SJSA1 (cell line): ENCODE measurements at regions not wholly inside any gene's neighbourhood (a gene's known extent, or its start where the extent isn't known, plus 50 kb on each side); places are given as distances from the start of the nearest gene placed in this dataset.

ENCODE experiments used
- DNase-seq, 2 experiments: peaks; one replicate each; pipeline ENCODE4 v3.0.0-alpha.2; 2015 to 2020; ENCODE audit warnings: low spot score in 2 of 2, low read depth in 1 of 2
- H3K27ac ChIP-seq: fragments of 250-450 bp; sonication (Bioruptor Pico); 2 replicates; pipeline ENCODE4 v1.5.1; 2020; ENCODE audit warnings: mild to moderate bottlenecking, moderate library complexity
- H3K27me3 ChIP-seq: fragments of 250-450 bp; sonication (Bioruptor Pico); replicated peaks from 2 replicates; pipeline ENCODE4 v1.5.1; 2020; ENCODE audit warnings: mild to moderate bottlenecking, moderate library complexity
- H3K36me3 ChIP-seq: fragments of 250-450 bp; sonication (Bioruptor Pico); 2 replicates; pipeline ENCODE4 v1.5.1; 2020; ENCODE audit warnings: mild to moderate bottlenecking
- H3K4me1 ChIP-seq: fragments of 250-450 bp; sonication (Bioruptor Pico); replicated peaks from 2 replicates; pipeline ENCODE4 v1.6.1; 2021; ENCODE audit warnings: mild to moderate bottlenecking
- H3K4me3 ChIP-seq: fragments of 250-450 bp; sonication (Bioruptor Pico); 2 replicates; pipeline ENCODE4 v1.5.1; 2020; ENCODE audit warnings: mild to moderate bottlenecking
- H3K9me3 ChIP-seq: fragments of 250-450 bp; sonication (Bioruptor Pico); replicated peaks from 2 replicates; pipeline ENCODE4 v1.5.1; 2020; ENCODE audit warnings: mild to moderate bottlenecking

GRCh38 chr3:25128735-25129134 is 299.3 kb upstream of the RARB start:
- H3K4me1 ChIP-seq: no peaks in the 10 kb centered on the region
- no peak for DNase-seq
- H3K27me3 ChIP-seq: no peaks in the 10 kb centered on the region
- no peak overlapping the region for H3K27ac ChIP-seq
- H3K36me3 ChIP-seq: no peaks in the 10 kb centered on the region
- no peak overlapping the region for H3K4me3 ChIP-seq
- H3K9me3 ChIP-seq: no peaks in the 10 kb centered on the region

- Histone ChIP-seq H3K27me3 (no peaks in the 10 kb centered on the region), H3K9me3 (no peaks in the 10 kb centered on the region), H3K4me1 (no peaks in the 10 kb centered on the region), H3K4me3 (no peak overlapping the region), H3K36me3 (no peaks in the 10 kb centered on the region), H3K27ac (no peak overlapping the region)
- DNase-seq: no peak
Measured at GRCh38 chr3:25130724-25131520, 297.1 kb upstream of the RARB start.

- Histone ChIP-seq H3K9me3 (no peaks in the 10 kb centered on the region), H3K27ac (no peak overlapping the region), H3K27me3 (no peaks in the 10 kb centered on the region), H3K4me1 (no peaks in the 10 kb centered on the region), H3K4me3 (no peak overlapping the region), H3K36me3 (no peaks in the 10 kb centered on the region)
- no peak for DNase-seq
Measured at GRCh38 chr3:25133588-25133987, 294.5 kb upstream of the RARB start.

GRCh38 chr3:25137606-25138005 is 290.5 kb upstream of the RARB start:
- H3K27me3 ChIP-seq: no peaks in the 10 kb centered on the region
- no peaks in the 10 kb centered on the region for H3K9me3 ChIP-seq
- DNase-seq: no peak
- H3K27ac ChIP-seq: no peak overlapping the region
- no peaks in the 10 kb centered on the region for H3K4me1 ChIP-seq
- no peaks in the 10 kb centered on the region for H3K36me3 ChIP-seq
- no peak overlapping the region for H3K4me3 ChIP-seq

- no peaks in the 10 kb centered on the region for H3K4me1 ChIP-seq
- H3K27me3 ChIP-seq: no peaks in the 10 kb centered on the region
- no peaks in the 10 kb centered on the region for H3K9me3 ChIP-seq
- no peak overlapping the region for H3K27ac ChIP-seq
- DNase-seq: no peak
- no peak overlapping the region for H3K4me3 ChIP-seq
- H3K36me3 ChIP-seq: no peaks in the 10 kb centered on the region
Measured at GRCh38 chr3:25139267-25139666, 288.8 kb upstream of the RARB start.

- no peak for DNase-seq
- H3K4me1 ChIP-seq: no peaks in the 10 kb centered on the region
- no peak overlapping the region for H3K4me3 ChIP-seq
- H3K9me3 ChIP-seq: no peaks in the 10 kb centered on the region
- H3K27me3 ChIP-seq: no peaks in the 10 kb centered on the region
- H3K27ac ChIP-seq: no peak overlapping the region
- H3K36me3 ChIP-seq: no peaks in the 10 kb centered on the region
Measured at GRCh38 chr3:25142609-25143355, 285.3 kb upstream of the RARB start.

GRCh38 chr3:25143356-25144025 is 284.6 kb upstream of the RARB start:
- Histone ChIP-seq H3K27me3 (no peaks in the 10 kb centered on the region), H3K27ac (no peak overlapping the region), H3K4me3 (no peak overlapping the region), H3K36me3 (no peaks in the 10 kb centered on the region), H3K4me1 (no peaks in the 10 kb centered on the region), H3K9me3 (no peaks in the 10 kb centered on the region)
- no peak for DNase-seq

GRCh38 chr3:25144430-25144829 is 283.6 kb upstream of the RARB start:
- no peak overlapping the region for H3K27ac ChIP-seq
- H3K4me3 ChIP-seq: no peak overlapping the region
- no peaks in the 10 kb centered on the region for H3K27me3 ChIP-seq
- no peaks in the 10 kb centered on the region for H3K36me3 ChIP-seq
- DNase-seq: no peak
- no peaks in the 10 kb centered on the region for H3K4me1 ChIP-seq
- H3K9me3 ChIP-seq: no peaks in the 10 kb centered on the region

GRCh38 chr3:25145176-25145575 is 282.9 kb upstream of the RARB start:
- no peaks in the 10 kb centered on the region for H3K36me3 ChIP-seq
- DNase-seq: no peak
- H3K27ac ChIP-seq: no peak overlapping the region
- no peaks in the 10 kb centered on the region for H3K9me3 ChIP-seq
- no peak overlapping the region for H3K4me3 ChIP-seq
- H3K27me3 ChIP-seq: no peaks in the 10 kb centered on the region
- H3K4me1 ChIP-seq: no peaks in the 10 kb centered on the region

GRCh38 chr3:25150199-25150598 is 277.9 kb upstream of the RARB start:
- Histone ChIP-seq H3K9me3 (no peaks in the 10 kb centered on the region), H3K4me1 (peaks cover 19% of the 10 kb centered on the region), H3K36me3 (no peaks in the 10 kb centered on the region), H3K27ac (no peak overlapping the region), H3K4me3 (no peak overlapping the region), H3K27me3 (no peaks in the 10 kb centered on the region)
- DNase-seq: no peak

- Histone ChIP-seq H3K4me3 (peak overlapping the region; percentile 18), H3K27ac (peak overlapping the region; percentile 85), H3K36me3 (no peaks in the 10 kb centered on the region), H3K4me1 (peaks cover 31% of the 10 kb centered on the region), H3K27me3 (no peaks in the 10 kb centered on the region), H3K9me3 (no peaks in the 10 kb centered on the region)
- DNase-seq: peak; percentile 44 to 72
Measured at GRCh38 chr3:25151281-25151902, 276.7 kb upstream of the RARB start.

- Histone ChIP-seq H3K9me3 (no peaks in the 10 kb centered on the region), H3K27me3 (no peaks in the 10 kb centered on the region), H3K4me3 (peak overlapping the region; percentile 18), H3K4me1 (peaks cover 36% of the 10 kb centered on the region), H3K27ac (peak overlapping the region; percentile 85), H3K36me3 (no peaks in the 10 kb centered on the region)
- no peak for DNase-seq
Measured at GRCh38 chr3:25151903-25152295, 276.2 kb upstream of the RARB start.

- H3K4me3 ChIP-seq: no peak overlapping the region
- no peaks in the 10 kb centered on the region for H3K36me3 ChIP-seq
- H3K27ac ChIP-seq: no peak overlapping the region
- no peak for DNase-seq
- H3K4me1 ChIP-seq: peaks cover 42% of the 10 kb centered on the region
- no peaks in the 10 kb centered on the region for H3K9me3 ChIP-seq
- no peaks in the 10 kb centered on the region for H3K27me3 ChIP-seq
Measured at GRCh38 chr3:25153136-25153535, 274.9 kb upstream of the RARB start.

- peak in 1 of 2 experiments; percentile 6 for DNase-seq
- H3K27ac ChIP-seq: no peak overlapping the region
- no peaks in the 10 kb centered on the region for H3K27me3 ChIP-seq
- no peaks in the 10 kb centered on the region for H3K9me3 ChIP-seq
- no peaks in the 10 kb centered on the region for H3K36me3 ChIP-seq
- peaks cover 42% of the 10 kb centered on the region for H3K4me1 ChIP-seq
- H3K4me3 ChIP-seq: no peak overlapping the region
Measured at GRCh38 chr3:25153561-25153960, 274.5 kb upstream of the RARB start.
